NCI-H2107 treated with DMSO at 0.1 percent for 48 hours (cell line): ENCODE measurements at regions not wholly inside any gene's neighbourhood (a gene's known extent, or its start where the extent isn't known, plus 50 kb on each side); places are given as distances from the start of the nearest gene placed in this dataset.
"Not testable (repeated sequence)": the region's sequence is repeated elsewhere in the genome, so short reads cannot be mapped to it uniquely, and the experiment has no call there.

ENCODE experiments used
- DNase-seq: peaks from one replicate; lab custom pipeline; 2025; ENCODE audit not compliant: unreplicated experiment; lab: John Stamatoyannopoulos, UW

DNA sequence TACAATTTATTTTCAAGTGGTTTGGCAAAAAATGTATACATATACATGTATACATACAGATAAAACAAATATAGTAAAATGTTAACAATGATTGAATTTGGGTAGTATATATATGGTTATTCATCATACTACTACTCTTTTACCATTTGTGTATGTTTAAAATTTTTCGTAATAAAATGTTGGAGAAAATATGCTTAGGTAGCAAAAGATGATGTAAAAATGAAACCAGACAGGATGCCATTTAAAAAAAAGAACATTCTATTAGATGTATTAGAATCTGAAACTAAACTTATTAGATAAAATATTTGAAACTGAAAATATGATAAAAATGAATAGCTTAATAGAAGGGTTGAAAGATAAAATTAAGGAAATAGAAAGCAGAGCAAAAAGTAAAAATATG lies 144.9 kb upstream of the FER start:
- DNase-seq: no peak

DNA sequence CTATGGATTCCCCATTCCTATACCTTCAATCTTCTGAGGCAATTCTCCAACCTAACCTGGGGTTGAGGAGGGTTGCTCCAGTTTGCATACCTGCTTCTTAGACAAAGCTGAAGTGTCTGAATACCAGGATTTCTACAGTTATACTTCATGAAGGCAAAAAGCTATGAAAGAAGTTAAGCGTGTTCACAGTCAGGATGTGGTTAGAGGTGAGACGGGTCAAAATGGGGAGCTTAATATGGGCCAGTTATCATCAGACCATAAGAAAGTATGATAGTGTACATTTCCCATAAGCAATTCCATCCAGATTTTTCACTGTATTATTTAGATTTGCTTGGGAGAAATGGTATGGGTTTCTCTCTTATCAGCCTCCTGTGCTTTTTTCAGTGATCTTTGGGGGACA lies 156.9 kb upstream of the FER start:
- no peak for DNase-seq

GRCh38 chr5:108588323-108588722 lies 159.4 kb upstream of the FER start:
- no peak for DNase-seq

DNA sequence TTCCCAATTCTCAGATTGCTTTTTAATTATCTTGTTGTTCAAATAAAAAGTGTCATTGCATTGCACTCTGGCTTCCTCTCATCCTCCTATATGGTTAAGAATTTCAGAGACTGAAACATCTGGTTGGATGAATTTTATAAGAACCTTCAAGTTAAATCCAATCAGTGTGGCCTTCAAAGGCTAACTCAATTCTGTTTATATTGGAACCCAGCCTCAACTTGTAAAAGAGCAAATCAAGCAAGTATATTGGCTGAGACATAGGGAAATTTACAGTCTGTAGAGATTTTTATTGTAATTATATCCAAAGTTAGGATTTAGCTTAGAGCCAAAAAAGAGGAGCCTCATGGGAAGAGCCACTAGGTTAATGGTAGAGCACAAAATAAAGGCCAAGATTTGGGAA lies 159.9 kb upstream of the FER start:
- no peak for DNase-seq

DNA sequence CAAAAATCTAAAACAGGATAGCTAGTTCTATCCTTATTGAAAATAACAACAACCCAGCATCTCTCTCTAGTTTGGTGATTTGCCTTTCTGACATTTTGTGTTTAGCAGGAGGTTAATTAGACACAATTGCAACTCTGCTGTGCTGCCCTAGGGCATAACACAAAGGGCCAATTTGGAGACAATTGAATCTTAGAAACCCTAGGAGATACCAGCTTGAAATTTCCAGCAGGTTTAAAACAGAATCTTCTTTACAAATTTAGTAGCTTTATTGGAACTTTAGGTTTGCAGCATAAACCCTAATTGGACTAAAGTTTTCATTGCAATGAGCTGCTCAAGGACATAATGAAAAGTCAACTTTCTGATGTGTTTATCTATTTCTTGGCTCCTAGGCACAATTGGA lies 166.7 kb upstream of the FER start:
- DNase-seq: no peak

DNA sequence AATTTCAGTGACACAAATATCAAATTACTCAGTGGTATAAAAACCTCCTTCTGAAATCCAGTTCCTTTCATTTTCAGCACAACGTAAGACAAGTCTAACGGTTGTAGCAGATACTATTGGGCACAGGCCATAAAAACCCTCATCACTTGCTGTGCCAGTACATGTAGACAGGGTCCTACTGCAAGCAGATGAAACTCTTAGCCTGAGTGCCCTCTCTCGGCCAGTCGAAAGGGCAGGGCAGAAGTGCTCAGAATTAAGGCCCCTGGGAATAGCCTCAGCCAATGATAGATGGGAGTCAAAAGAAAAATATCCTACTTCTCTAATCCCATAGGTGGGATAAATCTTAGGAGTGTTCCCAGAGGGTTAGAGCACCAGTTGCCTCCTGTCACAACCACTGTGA lies 168.5 kb upstream of the FER start:
- no peak for DNase-seq

- no peak for DNase-seq
These were observed 168.9 kb upstream of the FER start for GRCh38 chr5:108578791-108579190.

DNA sequence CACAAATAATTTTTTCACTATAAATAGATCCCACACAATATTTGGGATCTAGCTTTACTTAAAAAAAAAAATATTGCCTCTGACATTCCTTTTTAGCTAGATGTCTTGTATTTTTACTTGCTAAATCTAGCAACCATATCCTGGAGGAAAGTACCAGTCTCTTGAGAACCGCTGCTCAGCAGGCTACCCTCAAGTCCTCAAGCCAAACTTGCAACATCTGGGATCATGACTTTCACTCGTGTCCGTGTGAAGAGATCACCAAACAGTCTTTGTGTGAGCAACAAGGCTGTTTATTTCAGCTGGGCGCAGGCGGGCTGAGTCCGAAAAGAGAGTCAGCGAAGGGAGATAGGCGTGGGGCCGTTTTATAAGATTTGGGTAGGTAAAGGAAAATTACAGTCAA lies 180.3 kb upstream of the FER start:
- no peak for DNase-seq

- no peak for DNase-seq
These were observed 182.5 kb upstream of the FBXL17 start for GRCh38 chr5:108564441-108564840.

GRCh38 chr5:108562205-108562454 lies 180.2 kb upstream of the FBXL17 start:
- no peak for DNase-seq

DNA sequence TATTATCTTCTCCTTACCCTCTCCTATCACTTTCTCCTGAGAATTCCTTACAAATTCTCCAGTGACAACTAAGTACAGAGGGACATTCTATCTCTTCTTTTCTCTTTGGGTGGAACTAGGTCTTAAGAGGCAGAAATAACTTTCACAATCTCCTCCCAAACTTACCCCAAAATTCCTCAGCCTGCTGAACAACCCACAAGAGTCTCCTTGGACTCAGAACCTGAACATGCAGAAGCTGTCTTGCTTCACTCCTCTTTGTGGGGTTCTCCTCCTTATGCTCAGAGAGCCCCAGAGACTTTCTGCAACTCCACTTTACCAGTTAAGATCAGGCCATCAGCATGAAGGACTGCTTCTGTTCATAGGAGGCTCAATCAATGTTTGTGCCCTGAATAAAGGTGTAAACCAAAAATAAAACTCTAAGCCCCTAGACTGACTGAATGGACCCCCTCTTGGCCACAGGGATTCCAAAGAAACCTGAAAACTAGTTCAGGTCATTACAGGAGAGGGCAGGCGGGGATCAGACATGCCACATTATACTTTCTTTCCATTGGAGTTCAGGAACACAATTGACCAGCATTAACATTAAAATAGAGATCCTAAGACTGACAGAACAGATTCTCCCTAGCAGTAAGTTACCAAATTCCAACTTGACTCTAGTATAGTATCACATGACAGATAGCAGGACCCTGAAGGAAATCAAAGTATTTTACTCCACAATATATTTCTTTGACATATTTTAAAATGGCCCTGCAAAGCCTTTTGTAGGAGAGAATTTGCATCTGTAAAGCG lies 179.7 kb upstream of the FBXL17 start:
- DNase-seq: no peak

GRCh38 chr5:108560581-108560980 lies 178.7 kb upstream of the FBXL17 start:
- no peak for DNase-seq

- no peak for DNase-seq
These were observed 178.3 kb upstream of the FBXL17 start for GRCh38 chr5:108560166-108560565.

- DNase-seq: not testable (repeated sequence)
These were observed 176.9 kb upstream of the FBXL17 start for GRCh38 chr5:108558840-108559239.

GRCh38 chr5:108558142-108558541 lies 176.2 kb upstream of the FBXL17 start:
- DNase-seq: not testable (repeated sequence)

DNA sequence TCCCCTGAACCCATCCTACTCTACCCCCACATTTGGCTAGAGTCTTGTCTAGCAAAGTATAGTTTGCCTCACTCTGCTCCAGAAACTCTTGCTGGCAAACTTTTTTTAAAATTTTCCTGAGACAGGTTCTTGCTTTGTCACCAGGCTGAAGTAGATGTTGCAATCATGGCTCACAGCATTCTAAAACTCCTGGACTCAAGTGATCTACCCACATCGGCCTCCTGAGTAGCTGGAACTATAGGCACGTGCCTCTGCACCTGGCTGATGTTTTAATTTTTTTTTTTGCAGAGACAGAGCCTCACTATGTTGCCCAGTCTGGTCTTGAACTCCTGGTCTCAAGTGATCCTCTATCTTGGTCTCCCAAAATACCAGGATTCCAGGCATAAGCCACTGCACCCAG lies 175.8 kb upstream of the FBXL17 start:
- DNase-seq: no peak

DNA sequence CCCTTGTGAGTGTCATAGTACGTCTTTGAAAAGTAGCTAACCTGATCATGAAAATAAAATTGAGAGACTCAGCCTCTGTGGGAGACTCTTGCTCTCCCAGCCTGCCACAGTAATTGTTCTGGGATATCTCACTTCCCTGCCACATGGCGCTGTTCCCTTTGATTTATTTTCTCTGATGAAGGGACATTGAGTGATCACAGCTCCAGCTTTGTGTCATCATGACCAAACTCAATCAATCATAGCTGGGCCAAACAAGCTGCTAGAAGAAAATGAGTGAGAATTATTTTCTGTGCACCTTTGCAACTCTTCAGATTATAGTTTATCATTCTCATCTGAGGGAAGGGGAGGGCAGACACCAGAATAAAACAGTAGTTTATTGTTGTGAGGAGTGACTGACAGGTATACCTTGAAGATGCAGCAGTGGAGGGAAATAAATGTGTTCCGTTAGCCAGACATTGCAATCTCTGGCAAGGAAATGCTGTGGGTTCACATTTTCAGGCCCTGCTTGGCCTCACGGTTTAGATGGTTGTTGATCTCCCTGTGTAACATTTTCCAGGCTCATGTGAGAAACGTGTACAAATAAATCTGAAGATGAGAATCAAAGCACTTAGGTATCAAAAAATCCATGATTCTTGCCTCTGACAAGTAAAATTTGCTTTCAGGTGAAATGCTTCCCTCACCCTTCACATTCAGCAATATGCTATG lies 174.7 kb upstream of the FBXL17 start:
- no peak for DNase-seq

DNA sequence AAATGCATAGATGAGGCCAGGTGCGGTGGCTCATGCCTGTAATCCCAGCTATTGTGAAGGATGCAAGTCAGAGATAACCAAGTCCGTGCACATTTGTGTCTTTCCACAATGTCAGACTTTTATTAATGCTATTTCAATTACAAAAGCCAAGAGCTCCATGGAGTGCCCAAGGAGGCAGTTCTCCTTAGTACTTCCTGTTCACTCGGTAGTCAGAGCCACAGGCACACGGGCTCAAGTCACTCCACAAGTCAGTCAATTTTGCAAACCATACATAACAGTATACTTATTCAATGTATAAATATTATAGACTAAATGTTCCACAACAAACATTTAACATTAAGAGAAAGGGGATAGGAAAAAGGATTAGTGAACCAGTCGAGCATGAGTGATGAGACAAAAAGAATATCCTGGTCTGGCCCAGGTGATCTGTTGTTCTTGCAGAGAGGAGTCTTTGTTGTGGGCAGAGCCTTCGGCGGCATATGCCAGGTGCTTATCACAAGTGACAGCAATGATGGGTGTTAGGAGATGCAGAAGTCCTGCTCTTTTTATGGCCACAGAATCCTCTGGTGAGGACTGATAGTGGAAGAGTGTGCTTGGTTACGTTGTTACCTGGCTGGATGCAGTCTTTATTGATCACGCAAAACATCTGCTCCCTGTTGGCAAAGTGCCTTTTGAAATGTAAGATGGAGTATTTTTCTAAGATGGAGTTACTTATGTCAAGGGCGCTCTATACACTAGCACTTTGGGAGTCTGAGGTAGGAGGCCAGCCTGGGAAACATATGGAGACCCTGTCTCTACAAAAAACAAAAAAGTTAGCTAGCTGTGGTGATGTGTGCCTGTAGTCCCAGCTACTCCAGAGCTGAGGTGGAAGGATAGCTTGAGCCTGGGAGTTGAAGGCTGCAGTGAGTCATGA lies 167.0 kb upstream of the FBXL17 start:
- no peak for DNase-seq

GRCh38 chr5:108546939-108547338 lies 165.0 kb upstream of the FBXL17 start:
- no peak for DNase-seq

- no peak for DNase-seq
These were observed 163.4 kb upstream of the FBXL17 start for GRCh38 chr5:108545301-108545700.

- no peak for DNase-seq
These were observed 161.6 kb upstream of the FBXL17 start for GRCh38 chr5:108543486-108543885.

GRCh38 chr5:108541836-108542235 lies 159.9 kb upstream of the FBXL17 start:
- no peak for DNase-seq
